ENCODE measurements at regions not wholly inside any gene's neighbourhood (a gene's known extent, or its start where the extent isn't known, plus 50 kb on each side); places are given as distances from the start of the nearest gene placed in this dataset.

- Histone ChIP-seq H3K27ac (no peak overlapping the region), H3K4me3 (no peak overlapping the region), H3K4me1 (no peaks in the 10 kb centered on the region), H3K9me3 (no peaks in the 10 kb centered on the region), H3K36me3 (no peaks in the 10 kb centered on the region), H3K27me3 (no peaks in the 10 kb centered on the region)
- TF ChIP-seq CTCF (IDR thresholded peaks at IDR 0.05) (no peak), POLR2A (IDR thresholded peaks at IDR 0.05) (no peak)
- no peak for DNase-seq
Measured at GRCh38 chr1:232111611-232112010, 485.0 kb downstream of the DISC1 start.

- TF ChIP-seq POLR2A (IDR thresholded peaks at IDR 0.05) (no peak), CTCF (IDR thresholded peaks at IDR 0.05) (no peak)
- Histone ChIP-seq H3K27me3 (no peaks in the 10 kb centered on the region), H3K9me3 (no peaks in the 10 kb centered on the region), H3K4me1 (no peaks in the 10 kb centered on the region), H3K27ac (no peak overlapping the region), H3K4me3 (no peak overlapping the region), H3K36me3 (no peaks in the 10 kb centered on the region)
- DNase-seq = no peak
Measured at GRCh38 chr1:232110281-232111090, 483.9 kb downstream of the DISC1 start.

GRCh38 chr1:232109391-232109790, 482.8 kb downstream of the DISC1 start:
- DNase-seq = no peak
- Histone ChIP-seq H3K9me3 (no peaks in the 10 kb centered on the region), H3K27me3 (no peaks in the 10 kb centered on the region), H3K4me3 (no peak overlapping the region), H3K36me3 (no peaks in the 10 kb centered on the region), H3K27ac (no peak overlapping the region), H3K4me1 (no peaks in the 10 kb centered on the region)
- TF ChIP-seq CTCF (IDR thresholded peaks at IDR 0.05) (no peak), POLR2A (IDR thresholded peaks at IDR 0.05) (no peak)

- Histone ChIP-seq H3K4me1 (no peaks in the 10 kb centered on the region), H3K27me3 (no peaks in the 10 kb centered on the region), H3K27ac (no peak overlapping the region), H3K36me3 (no peaks in the 10 kb centered on the region), H3K9me3 (no peaks in the 10 kb centered on the region), H3K4me3 (no peak overlapping the region)
- DNase-seq = no peak
- no peak for TF ChIP-seq CTCF (IDR thresholded peaks at IDR 0.05)
Measured at GRCh38 chr1:232108598-232108997, 482.0 kb downstream of the DISC1 start.

GRCh38 chr1:232106415-232106814, 479.8 kb downstream of the DISC1 start:
- Histone ChIP-seq H3K27ac (no peak overlapping the region), H3K27me3 (no peaks in the 10 kb centered on the region), H3K4me1 (no peaks in the 10 kb centered on the region), H3K36me3 (no peaks in the 10 kb centered on the region), H3K4me3 (no peak overlapping the region), H3K9me3 (no peaks in the 10 kb centered on the region)
- TF ChIP-seq CTCF (IDR thresholded peaks at IDR 0.05) = no peak
- no peak for TF ChIP-seq POLR2A (IDR thresholded peaks at IDR 0.05)
- DNase-seq = no peak

Data from Peyer's patch (tissue), 4 donors.